ENCODE measurements at regions not wholly inside any gene's neighbourhood (a gene's known extent, or its start where the extent isn't known, plus 50 kb on each side); places are given as distances from the start of the nearest gene placed in this dataset.

- no peaks in the 10 kb centered on the region for H3K36me3 Mint-ChIP-seq
- H3K27me3 Mint-ChIP-seq: peaks cover 13% of the 10 kb centered on the region
- no peak overlapping the region for H3K4me3 Mint-ChIP-seq
- no peaks in the 10 kb centered on the region for H3K9me3 Mint-ChIP-seq (ENCODE audit: low read depth)
- no peak overlapping the region for H3K27ac Mint-ChIP-seq
- H3K4me1 Mint-ChIP-seq: no peaks in the 10 kb centered on the region
- ATAC-seq (no peak), DNase-seq (no peak)
- CTCF ChIA-PET: no interaction called here
These were observed 112.3 kb upstream of the EEA1 start for GRCh38 chr12:93041416-93041815.

GRCh38 chr12:93042283-93042682 lies 113.2 kb upstream of the EEA1 start:
- H3K36me3 Mint-ChIP-seq: no peaks in the 10 kb centered on the region
- no peak for ATAC-seq
- H3K27ac Mint-ChIP-seq: no peak overlapping the region
- CTCF ChIA-PET: no interaction called here
- no peak overlapping the region for H3K4me3 Mint-ChIP-seq
- no peaks in the 10 kb centered on the region for H3K9me3 Mint-ChIP-seq (ENCODE audit: low read depth)
- H3K4me1 Mint-ChIP-seq: no peaks in the 10 kb centered on the region
- no peak for DNase-seq
- H3K27me3 Mint-ChIP-seq: peaks cover 5% of the 10 kb centered on the region

- H3K4me3 Mint-ChIP-seq: no peak overlapping the region
- ATAC-seq (no peak), DNase-seq (no peak)
- H3K9me3 Mint-ChIP-seq (ENCODE audit: low read depth): no peaks in the 10 kb centered on the region
- H3K27me3 Mint-ChIP-seq: peaks cover 3% of the 10 kb centered on the region
- no peak overlapping the region for H3K27ac Mint-ChIP-seq
- no peaks in the 10 kb centered on the region for H3K36me3 Mint-ChIP-seq
- H3K4me1 Mint-ChIP-seq: no peaks in the 10 kb centered on the region
- CTCF ChIA-PET: no interaction called here
These were observed 113.6 kb upstream of the EEA1 start for GRCh38 chr12:93042684-93043083.

DNA sequence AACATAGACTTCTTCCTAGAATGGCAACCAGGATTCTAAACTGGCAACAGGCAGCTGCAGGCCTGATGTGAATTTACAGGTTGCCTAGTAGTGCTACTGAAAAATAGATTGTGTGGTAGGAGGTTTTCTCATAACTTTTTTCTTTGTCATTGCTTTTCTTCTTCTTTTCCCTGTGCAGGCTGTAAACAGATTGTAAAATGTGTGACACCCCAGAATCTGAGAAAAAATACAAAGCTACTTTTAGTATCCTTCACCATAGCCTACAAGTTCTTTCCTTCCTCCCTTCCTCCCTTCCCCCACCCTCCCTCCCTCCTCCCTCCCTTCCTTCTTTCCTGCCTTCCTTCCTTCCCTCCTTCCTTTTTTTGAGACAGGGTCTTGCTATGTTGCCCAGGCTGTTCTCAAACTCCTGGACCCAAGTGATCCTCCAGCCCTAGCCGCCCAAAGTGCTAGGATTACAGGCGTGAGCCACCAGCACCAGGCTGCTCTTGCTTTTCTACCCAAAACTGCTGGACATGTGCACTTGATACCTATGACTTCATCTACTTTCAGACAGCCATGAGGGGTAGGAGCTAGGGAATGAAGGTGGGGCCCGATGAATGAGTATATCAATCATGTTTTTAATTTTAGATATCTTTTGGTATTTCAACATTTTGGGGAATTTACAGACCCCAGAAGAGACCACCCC lies 114.2 kb upstream of the EEA1 start:
- no peaks in the 10 kb centered on the region for H3K36me3 Mint-ChIP-seq
- H3K27me3 Mint-ChIP-seq: peaks cover 3% of the 10 kb centered on the region
- H3K27ac Mint-ChIP-seq: no peak overlapping the region
- H3K4me1 Mint-ChIP-seq: no peaks in the 10 kb centered on the region
- H3K4me3 Mint-ChIP-seq: no peak overlapping the region
- DNase-seq (no peak), ATAC-seq (no peak)
- H3K9me3 Mint-ChIP-seq (ENCODE audit: low read depth): no peaks in the 10 kb centered on the region
- CTCF ChIA-PET: no interaction called here

GRCh38 chr12:93043877-93044209 lies 114.7 kb upstream of the EEA1 start:
- Mint-ChIP-seq H3K9me3 (ENCODE audit: low read depth) (no peaks in the 10 kb centered on the region), H3K36me3 (no peaks in the 10 kb centered on the region), H3K27me3 (peaks cover 3% of the 10 kb centered on the region), H3K27ac (no peak overlapping the region), H3K4me1 (no peaks in the 10 kb centered on the region), H3K4me3 (no peak overlapping the region)
- CTCF ChIA-PET: no interaction called here
- no peak for ATAC-seq
- DNase-seq: no peak

DNA sequence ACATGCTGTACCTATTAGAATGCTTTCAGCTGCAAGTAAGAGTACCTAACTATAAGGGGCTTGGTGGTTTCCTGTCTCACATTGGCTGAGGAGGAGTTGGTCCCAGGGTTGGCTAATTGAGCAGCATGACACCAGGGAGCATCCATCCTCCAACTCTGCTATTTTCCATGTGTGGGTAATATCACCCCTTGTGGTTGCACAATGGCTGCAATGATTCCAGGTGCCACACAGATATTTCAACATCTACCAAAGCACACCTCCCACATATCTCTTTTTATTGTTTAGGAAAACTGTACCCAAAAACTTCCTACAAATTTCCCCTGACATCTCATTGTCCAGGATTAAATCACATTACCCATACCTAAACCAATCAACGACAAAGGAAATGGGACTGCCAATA lies 118.0 kb upstream of the EEA1 start:
- no peak overlapping the region for H3K27ac Mint-ChIP-seq
- peaks cover 12% of the 10 kb centered on the region for H3K27me3 Mint-ChIP-seq
- no peak for DNase-seq
- no peaks in the 10 kb centered on the region for H3K36me3 Mint-ChIP-seq
- H3K9me3 Mint-ChIP-seq (ENCODE audit: low read depth): no peaks in the 10 kb centered on the region
- H3K4me3 Mint-ChIP-seq: no peak overlapping the region
- no peaks in the 10 kb centered on the region for H3K4me1 Mint-ChIP-seq
- no peak for ATAC-seq
- CTCF ChIA-PET: no interaction called here

DNA sequence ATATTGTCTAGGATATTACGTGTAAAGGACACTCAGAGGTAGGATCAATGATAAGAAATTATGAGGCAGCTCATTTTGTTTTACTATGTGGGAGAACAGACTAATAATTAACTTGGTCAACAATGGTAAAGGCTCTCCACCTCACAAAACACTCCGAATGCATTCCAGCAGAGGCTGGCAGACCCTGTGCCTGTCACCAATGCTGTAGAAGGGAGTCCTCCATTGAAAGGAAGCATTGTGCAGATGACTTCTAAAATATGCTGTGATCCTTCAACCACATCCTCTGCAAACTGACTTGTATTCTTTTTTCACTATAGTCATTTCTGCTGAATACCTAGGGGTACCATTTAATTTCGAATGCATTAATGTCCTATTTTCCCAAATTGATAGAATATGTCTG lies 119.6 kb upstream of the EEA1 start:
- DNase-seq: no peak
- no peaks in the 10 kb centered on the region for H3K4me1 Mint-ChIP-seq
- H3K27me3 Mint-ChIP-seq: peaks cover 16% of the 10 kb centered on the region
- no peaks in the 10 kb centered on the region for H3K9me3 Mint-ChIP-seq (ENCODE audit: low read depth)
- ATAC-seq: no peak
- H3K36me3 Mint-ChIP-seq: no peaks in the 10 kb centered on the region
- CTCF ChIA-PET: no interaction called here
- no peak overlapping the region for H3K4me3 Mint-ChIP-seq
- H3K27ac Mint-ChIP-seq: no peak overlapping the region

GRCh38 chr12:93050026-93050747 lies 121.1 kb upstream of the EEA1 start:
- CTCF ChIA-PET: no interaction called here
- Mint-ChIP-seq H3K4me3 (no peak overlapping the region), H3K9me3 (ENCODE audit: low read depth) (no peaks in the 10 kb centered on the region), H3K4me1 (no peaks in the 10 kb centered on the region), H3K27me3 (peaks cover 29% of the 10 kb centered on the region), H3K27ac (no peak overlapping the region), H3K36me3 (no peaks in the 10 kb centered on the region)
- ATAC-seq: no peak
- DNase-seq: no peak

- H3K36me3 Mint-ChIP-seq: no peaks in the 10 kb centered on the region
- CTCF ChIA-PET: no interaction called here
These were observed 121.6 kb upstream of the EEA1 start for GRCh38 chr12:93050748-93051081.

GRCh38 chr12:93054021-93054420 lies 124.9 kb upstream of the EEA1 start:
- Mint-ChIP-seq H3K4me1 (no peaks in the 10 kb centered on the region), H3K36me3 (no peaks in the 10 kb centered on the region), H3K27me3 (peaks cover 55% of the 10 kb centered on the region), H3K27ac (no peak overlapping the region), H3K9me3 (ENCODE audit: low read depth) (no peaks in the 10 kb centered on the region), H3K4me3 (no peak overlapping the region)
- no peak for DNase-seq
- CTCF ChIA-PET: no interaction called here
- ATAC-seq: no peak

More at GRCh38 chr12:93050748-93051081, 121.6 kb upstream of the EEA1 start:
- ATAC-seq (no peak), DNase-seq (no peak)
- Mint-ChIP-seq H3K27me3 (peaks cover 31% of the 10 kb centered on the region), H3K4me1 (no peaks in the 10 kb centered on the region), H3K4me3 (no peak overlapping the region), H3K9me3 (ENCODE audit: low read depth) (no peaks in the 10 kb centered on the region), H3K27ac (no peak overlapping the region)

DNA sequence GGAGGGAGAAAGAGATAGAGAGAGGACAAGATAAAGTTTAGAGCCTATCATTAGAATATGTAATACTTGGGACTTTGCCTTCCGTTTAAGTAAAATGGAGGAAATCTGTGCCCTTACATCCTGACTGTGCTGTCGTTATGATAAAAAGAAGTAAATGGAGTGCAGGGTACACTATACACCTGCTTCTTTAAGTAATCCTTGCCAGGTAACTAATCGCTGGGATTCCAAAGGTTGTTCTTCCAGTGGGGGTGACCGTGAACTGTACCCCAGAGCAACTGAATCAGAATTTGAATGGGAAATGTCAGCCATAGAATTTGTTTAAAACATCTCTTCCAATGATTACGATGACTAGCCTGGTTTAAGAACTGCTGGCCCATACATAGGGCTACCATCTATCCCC lies 126.1 kb upstream of the EEA1 start:
- H3K4me1 Mint-ChIP-seq: peaks cover 8% of the 10 kb centered on the region
- H3K9me3 Mint-ChIP-seq (ENCODE audit: low read depth): no peaks in the 10 kb centered on the region
- no peak overlapping the region for H3K4me3 Mint-ChIP-seq
- DNase-seq (no peak), ATAC-seq (no peak)
- no peak overlapping the region for H3K27ac Mint-ChIP-seq
- no peaks in the 10 kb centered on the region for H3K36me3 Mint-ChIP-seq
- CTCF ChIA-PET: no interaction called here
- peaks cover 57% of the 10 kb centered on the region for H3K27me3 Mint-ChIP-seq

DNA sequence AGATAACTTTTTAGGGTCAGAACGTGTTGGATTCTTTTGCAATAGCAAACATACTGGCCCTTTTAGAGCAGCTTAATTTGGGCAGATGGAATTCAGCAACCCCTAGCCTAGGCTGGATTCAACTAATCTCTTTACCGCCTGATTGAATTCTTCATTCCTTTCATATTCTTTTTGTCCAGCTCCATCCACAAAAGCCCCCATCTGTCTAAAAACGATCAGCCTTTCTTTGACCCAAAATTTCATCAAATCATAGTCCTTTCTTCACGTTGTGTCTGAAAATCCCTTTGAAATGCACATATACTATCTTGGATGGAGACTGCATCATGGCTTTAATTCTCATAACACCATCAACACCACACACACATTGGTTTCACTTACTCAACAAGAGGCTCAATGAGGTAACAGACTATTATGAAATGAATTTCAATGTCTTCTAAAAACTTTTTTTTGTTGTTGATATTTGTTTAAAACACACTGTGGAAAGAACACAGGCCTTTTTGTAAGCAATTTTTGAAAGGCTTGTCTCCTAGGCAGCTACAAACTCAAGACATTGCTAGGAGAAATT lies 128.0 kb upstream of the EEA1 start:
- peaks cover 59% of the 10 kb centered on the region for H3K27me3 Mint-ChIP-seq
- no peaks in the 10 kb centered on the region for H3K9me3 Mint-ChIP-seq (ENCODE audit: low read depth)
- ATAC-seq (no peak), DNase-seq (no peak)
- H3K36me3 Mint-ChIP-seq: no peaks in the 10 kb centered on the region
- peaks cover 14% of the 10 kb centered on the region for H3K4me1 Mint-ChIP-seq
- H3K27ac Mint-ChIP-seq: no peak overlapping the region
- H3K4me3 Mint-ChIP-seq: no peak overlapping the region
- CTCF ChIA-PET: interaction anchor here (0.6 kb wide), 1 partner anchor 55 kb away, joined by 3 read pairs; no protein-coding TSS in a partner anchor

- H3K4me1 Mint-ChIP-seq: peaks cover 14% of the 10 kb centered on the region
- no peak for ATAC-seq
- H3K27me3 Mint-ChIP-seq: peaks cover 60% of the 10 kb centered on the region
- no peak overlapping the region for H3K27ac Mint-ChIP-seq
- H3K9me3 Mint-ChIP-seq (ENCODE audit: low read depth): no peaks in the 10 kb centered on the region
- CTCF ChIA-PET: no interaction called here
- DNase-seq: no peak
- H3K36me3 Mint-ChIP-seq: no peaks in the 10 kb centered on the region
- no peak overlapping the region for H3K4me3 Mint-ChIP-seq
These were observed 129.2 kb upstream of the EEA1 start for GRCh38 chr12:93058280-93058679.

- Mint-ChIP-seq H3K27ac (no peak overlapping the region), H3K27me3 (peaks cover 61% of the 10 kb centered on the region), H3K4me1 (peaks cover 14% of the 10 kb centered on the region), H3K9me3 (ENCODE audit: low read depth) (no peaks in the 10 kb centered on the region), H3K4me3 (no peak overlapping the region), H3K36me3 (no peaks in the 10 kb centered on the region)
- ATAC-seq: no peak
- CTCF ChIA-PET: no interaction called here
- no peak for DNase-seq
These were observed 130.2 kb upstream of the EEA1 start for GRCh38 chr12:93059288-93059687.

All from activated CD8-positive, alpha-beta memory T cell treated with anti-CD3 and anti-CD28 coated beads, Interleukin-2, amount 10 ng/mL, durations not matched to agents 7 days and 5 days (primary cell).